Erythroblast (primary cell): ENCODE measurements at regions not wholly inside any gene's neighbourhood (a gene's known extent, or its start where the extent isn't known, plus 50 kb on each side); places are given as distances from the start of the nearest gene placed in this dataset.

Source experiments
- GATA1 ChIP-seq: IDR thresholded peaks from 2 replicates; pipeline ENCODE4 v1.6.1; 2011; ENCODE audit warnings: low read depth, mild to moderate bottlenecking, control low read depth, low read length, moderate library complexity
- POLR2A ChIP-seq: IDR thresholded peaks from 2 replicates; pipeline ENCODE4 v1.6.1; 2011; ENCODE audit warnings: mild to moderate bottlenecking, low read length

DNA sequence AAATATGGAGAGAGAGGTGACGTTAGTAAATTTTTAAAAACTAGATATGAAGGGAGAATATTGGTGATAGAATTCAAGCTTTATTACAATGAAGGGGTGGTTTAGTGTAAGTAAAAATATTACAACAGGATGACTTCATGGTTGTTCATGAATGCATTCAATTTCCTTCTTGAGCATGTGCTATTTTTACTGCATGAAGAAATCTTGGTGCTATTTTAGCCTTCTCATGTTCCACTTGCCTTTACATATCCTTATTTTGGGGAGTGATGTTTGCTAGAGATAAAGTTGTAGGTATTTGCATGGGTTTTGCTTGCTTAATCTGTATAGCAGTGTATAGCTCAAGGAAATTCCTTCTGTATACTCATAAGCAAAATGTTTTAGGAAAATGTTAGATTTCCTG is 195.0 kb upstream of the MMADHC start:
- TF ChIP-seq POLR2A (no peak), GATA1 (no peak)
